ENCODE measurements at regions not wholly inside any gene's neighbourhood (a gene's known extent, or its start where the extent isn't known, plus 50 kb on each side); places are given as distances from the start of the nearest gene placed in this dataset.
A peak's percentile ranks its signal among the peaks of the same experiment; 100 is the strongest.

DNA sequence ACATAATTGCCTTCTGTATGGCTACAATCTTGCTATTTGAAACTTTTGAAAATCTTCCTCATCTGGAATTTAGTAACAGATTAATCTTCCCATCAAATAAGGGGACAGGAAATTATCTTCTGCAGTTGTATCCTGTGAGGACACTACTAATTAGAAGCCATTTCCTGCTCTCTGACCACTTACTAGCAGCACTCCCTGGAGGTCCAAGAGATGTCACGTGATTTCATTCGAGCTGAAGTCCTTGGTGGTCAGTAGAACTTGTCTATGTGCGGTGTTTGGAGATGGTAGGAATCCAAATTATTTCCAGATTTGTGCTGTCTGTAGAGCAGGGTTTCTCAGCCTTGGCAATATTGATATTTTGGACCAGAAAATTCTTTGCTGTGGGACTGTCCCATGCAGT, 202.5 kb downstream of the TFAP2B start:
- H2BK120ac ChIP-seq (ENCODE audit: insufficient read depth, low read length, poor library complexity): no peak overlapping the region
- WGBS (ENCODE audit: extremely low coverage, insufficient coverage, insufficient read length): no CpG with 5 or more reads among the region's 3 CpGs
- no peak overlapping the region for H3K4me3 ChIP-seq (ENCODE audit: low read depth, low read length)
- no peaks in the 10 kb centered on the region for H3K27me3 ChIP-seq (ENCODE audit: insufficient read depth, low read length)
- no peak overlapping the region for H3K14ac ChIP-seq (ENCODE audit: low read length)
- H3K79me1 ChIP-seq (ENCODE audit: low read length): no peaks in the 10 kb centered on the region
- DNase-seq: no peak
- H2AFZ ChIP-seq (ENCODE audit: insufficient read depth, low read length, poor library complexity): no peak overlapping the region
- H4K91ac ChIP-seq (ENCODE audit: low read depth, low read length): no peak overlapping the region
- H3K27ac ChIP-seq (ENCODE audit: low read depth, low read length): no peak overlapping the region
- no peak overlapping the region for H3K4me2 ChIP-seq (ENCODE audit: low read length)
- H3K4me1 ChIP-seq (ENCODE audit: control insufficient read depth in 1 of 2, insufficient read depth in 2 of 2, low read length in 2 of 2): no peaks in the 10 kb centered on the region
- no peak overlapping the region for H2BK5ac ChIP-seq (ENCODE audit: low read depth, low read length, poor library complexity)
- H3K79me2 ChIP-seq (ENCODE audit: control insufficient read depth, insufficient read depth, low read length, poor library complexity): no peaks in the 10 kb centered on the region
- no peak overlapping the region for H3K23ac ChIP-seq (ENCODE audit: low read length)
- H2BK12ac ChIP-seq (ENCODE audit: low read length): no peak overlapping the region
- no peak overlapping the region for H4K12ac ChIP-seq (ENCODE audit: low read depth, low read length)
- H4K8ac ChIP-seq (ENCODE audit: low read depth, low read length): no peak overlapping the region
- no peak overlapping the region for H3K18ac ChIP-seq (ENCODE audit: low read length)
- no peak overlapping the region for H3K4ac ChIP-seq (ENCODE audit: low read depth, low read length)
- H3K36me3 ChIP-seq (ENCODE audit: control insufficient read depth in 1 of 2, insufficient read depth in 2 of 2, low read length in 2 of 2): no peaks in the 10 kb centered on the region
- H2AK5ac ChIP-seq (ENCODE audit: low read length): no peak overlapping the region
- no peak overlapping the region for H3K9ac ChIP-seq (ENCODE audit: low read length)
- no peaks in the 10 kb centered on the region for H3K9me3 ChIP-seq (ENCODE audit: insufficient read depth, low read depth, low read length)

DNA sequence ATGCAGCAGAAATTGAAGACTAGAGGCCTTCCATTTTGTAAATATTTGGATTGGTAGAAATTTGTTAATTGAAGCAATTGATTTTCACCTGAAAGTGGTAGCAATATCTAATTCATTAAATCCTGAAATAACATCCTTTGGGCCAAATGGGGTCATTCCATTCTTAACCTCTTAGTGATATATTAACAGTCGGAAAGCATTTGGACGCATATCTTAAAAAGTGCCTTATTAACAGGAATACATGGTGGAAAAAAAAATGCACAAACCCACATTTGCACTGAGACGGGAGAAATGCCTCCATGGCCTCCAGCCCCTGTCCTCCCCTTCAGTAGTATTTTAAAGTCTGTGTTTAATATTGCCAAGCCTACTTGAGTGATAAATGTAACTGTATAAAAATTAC, 205.5 kb downstream of the TFAP2B start:
- Histone ChIP-seq H3K79me2 (ENCODE audit: control insufficient read depth, insufficient read depth, low read length, poor library complexity) (no peaks in the 10 kb centered on the region), H3K14ac (ENCODE audit: low read length) (no peak overlapping the region), H3K9me3 (ENCODE audit: insufficient read depth, low read depth, low read length) (no peaks in the 10 kb centered on the region), H3K23ac (ENCODE audit: low read length) (no peak overlapping the region), H2BK12ac (ENCODE audit: low read length) (no peak overlapping the region), H3K4me1 (ENCODE audit: control insufficient read depth in 1 of 2, insufficient read depth in 2 of 2, low read length in 2 of 2) (no peaks in the 10 kb centered on the region), H3K4me3 (ENCODE audit: low read depth, low read length) (no peak overlapping the region), H3K27me3 (ENCODE audit: insufficient read depth, low read length) (no peaks in the 10 kb centered on the region), H2AFZ (ENCODE audit: insufficient read depth, low read length, poor library complexity) (no peak overlapping the region), H3K79me1 (ENCODE audit: low read length) (no peaks in the 10 kb centered on the region), H3K4me2 (ENCODE audit: low read length) (no peak overlapping the region), H4K8ac (ENCODE audit: low read depth, low read length) (no peak overlapping the region), H2AK5ac (ENCODE audit: low read length) (no peak overlapping the region), H3K36me3 (ENCODE audit: control insufficient read depth in 1 of 2, insufficient read depth in 2 of 2, low read length in 2 of 2) (no peaks in the 10 kb centered on the region), H4K91ac (ENCODE audit: low read depth, low read length) (no peak overlapping the region), H3K18ac (ENCODE audit: low read length) (no peak overlapping the region), H2BK120ac (ENCODE audit: insufficient read depth, low read length, poor library complexity) (no peak overlapping the region), H3K27ac (ENCODE audit: low read depth, low read length) (no peak overlapping the region), H3K9ac (ENCODE audit: low read length) (no peak overlapping the region), H4K12ac (ENCODE audit: low read depth, low read length) (no peak overlapping the region), H3K4ac (ENCODE audit: low read depth, low read length) (no peak overlapping the region), H2BK5ac (ENCODE audit: low read depth, low read length, poor library complexity) (no peak overlapping the region)
- DNase-seq: no peak
- no CpG with 5 or more reads among the region's 3 CpGs for WGBS (ENCODE audit: extremely low coverage, insufficient coverage, insufficient read length)

DNA sequence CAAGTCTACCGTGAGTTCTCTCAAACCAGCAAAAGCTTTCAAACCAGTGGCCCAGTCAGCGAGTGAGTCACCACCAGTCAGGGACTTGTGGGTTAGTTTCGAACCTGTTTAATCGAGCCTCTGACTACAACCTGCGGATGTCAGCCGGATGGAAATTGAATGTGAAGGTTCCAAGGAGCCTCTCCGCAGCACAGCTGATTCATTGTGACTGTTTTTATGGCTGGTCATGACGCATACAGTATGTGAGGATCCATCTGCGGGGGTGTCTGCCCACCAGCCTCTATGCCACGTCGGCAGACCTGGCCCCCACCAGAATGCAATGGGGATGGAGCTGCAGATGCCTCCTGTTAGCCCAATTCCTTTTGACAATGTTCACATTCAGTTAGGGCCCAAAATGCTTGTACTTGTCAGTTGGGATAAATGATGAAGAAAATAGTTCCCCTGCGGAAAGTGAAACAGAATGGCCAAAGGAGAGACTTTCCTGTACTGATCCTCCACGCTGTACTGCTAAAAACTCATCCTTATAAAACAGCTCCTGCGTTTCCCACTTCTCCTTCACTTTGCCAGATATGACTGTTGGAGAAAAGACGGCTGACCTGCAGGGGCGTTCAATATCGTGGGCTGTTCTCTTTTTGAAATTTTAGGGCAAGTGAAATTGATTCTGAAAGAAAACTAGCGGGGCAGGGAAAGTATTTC, 206.6 kb downstream of the TFAP2B start:
- Histone ChIP-seq H3K79me2 (ENCODE audit: control insufficient read depth, insufficient read depth, low read length, poor library complexity) (no peaks in the 10 kb centered on the region), H2BK5ac (ENCODE audit: low read depth, low read length, poor library complexity) (no peak overlapping the region), H3K36me3 (ENCODE audit: control insufficient read depth in 1 of 2, insufficient read depth in 2 of 2, low read length in 2 of 2) (no peaks in the 10 kb centered on the region), H2AK5ac (ENCODE audit: low read length) (no peak overlapping the region), H3K9me3 (ENCODE audit: insufficient read depth, low read depth, low read length) (no peaks in the 10 kb centered on the region), H4K91ac (ENCODE audit: low read depth, low read length) (no peak overlapping the region), H3K18ac (ENCODE audit: low read length) (no peak overlapping the region), H4K12ac (ENCODE audit: low read depth, low read length) (no peak overlapping the region), H2BK120ac (ENCODE audit: insufficient read depth, low read length, poor library complexity) (no peak overlapping the region), H3K23ac (ENCODE audit: low read length) (no peak overlapping the region), H3K4me3 (ENCODE audit: low read depth, low read length) (no peak overlapping the region), H3K9ac (ENCODE audit: low read length) (no peak overlapping the region), H2AFZ (ENCODE audit: insufficient read depth, low read length, poor library complexity) (no peak overlapping the region), H3K4ac (ENCODE audit: low read depth, low read length) (no peak overlapping the region), H3K4me2 (ENCODE audit: low read length) (no peak overlapping the region), H3K79me1 (ENCODE audit: low read length) (no peaks in the 10 kb centered on the region), H4K8ac (ENCODE audit: low read depth, low read length) (no peak overlapping the region), H3K27me3 (ENCODE audit: insufficient read depth, low read length) (no peaks in the 10 kb centered on the region), H3K4me1 (ENCODE audit: control insufficient read depth in 1 of 2, insufficient read depth in 2 of 2, low read length in 2 of 2) (no peaks in the 10 kb centered on the region), H3K27ac (ENCODE audit: low read depth, low read length) (no peak overlapping the region), H3K14ac (ENCODE audit: low read length) (no peak overlapping the region), H2BK12ac (ENCODE audit: low read length) (no peak overlapping the region)
- no peak for DNase-seq
- whole genome bisulfite sequencing (ENCODE audit: extremely low coverage, insufficient coverage, insufficient read length): no CpG with 5 or more reads among the region's 18 CpGs

DNA sequence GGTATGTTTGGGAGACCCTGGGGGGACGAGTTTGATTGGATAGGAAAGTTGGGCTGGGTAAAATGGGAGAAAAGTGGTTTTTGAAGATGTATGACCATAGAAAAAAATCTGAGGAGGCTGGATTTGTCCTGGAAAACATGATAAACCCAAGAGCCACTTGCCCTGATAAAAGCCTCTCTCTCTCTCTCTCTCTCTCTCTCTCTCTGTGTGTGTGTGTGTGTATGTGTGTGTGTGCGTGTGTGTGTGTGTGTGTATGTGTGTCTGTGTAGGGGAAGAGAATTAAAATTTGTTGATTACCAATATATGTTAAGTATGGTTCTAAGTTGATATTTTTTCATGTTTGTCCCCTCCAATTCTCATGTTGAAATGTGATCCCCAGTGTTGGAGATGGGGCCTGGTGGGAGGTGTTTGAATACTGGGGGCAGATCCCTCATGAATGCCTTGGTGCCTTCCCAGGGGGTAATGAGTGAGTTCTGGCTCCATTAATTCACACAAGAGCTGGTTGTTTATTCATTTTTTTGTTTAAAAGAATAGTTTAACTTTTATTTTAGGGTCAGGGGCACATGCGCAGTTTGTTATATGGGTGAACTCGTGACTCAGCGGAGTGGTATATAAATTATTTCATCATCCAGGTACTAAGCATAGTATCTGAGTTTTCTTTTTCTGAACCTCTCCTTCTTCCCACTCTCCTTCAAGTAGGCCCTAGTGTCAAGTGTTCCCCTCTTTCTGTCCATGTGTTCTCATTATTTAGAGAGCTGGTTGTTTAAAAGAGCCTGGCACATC, 208.8 kb downstream of the TFAP2B start:
- Histone ChIP-seq H2BK120ac (ENCODE audit: insufficient read depth, low read length, poor library complexity) (no peak overlapping the region), H3K4ac (ENCODE audit: low read depth, low read length) (no peak overlapping the region), H3K23ac (ENCODE audit: low read length) (no peak overlapping the region), H3K79me2 (ENCODE audit: control insufficient read depth, insufficient read depth, low read length, poor library complexity) (no peaks in the 10 kb centered on the region), H3K4me3 (ENCODE audit: low read depth, low read length) (no peak overlapping the region), H2BK12ac (ENCODE audit: low read length) (no peak overlapping the region), H3K79me1 (ENCODE audit: low read length) (no peaks in the 10 kb centered on the region), H3K4me1 (ENCODE audit: control insufficient read depth in 1 of 2, insufficient read depth in 2 of 2, low read length in 2 of 2) (no peaks in the 10 kb centered on the region), H3K14ac (ENCODE audit: low read length) (no peak overlapping the region), H3K9ac (ENCODE audit: low read length) (no peak overlapping the region), H3K9me3 (ENCODE audit: insufficient read depth, low read depth, low read length) (no peaks in the 10 kb centered on the region), H2AK5ac (ENCODE audit: low read length) (no peak overlapping the region), H4K8ac (ENCODE audit: low read depth, low read length) (no peak overlapping the region), H4K91ac (ENCODE audit: low read depth, low read length) (no peak overlapping the region), H3K4me2 (ENCODE audit: low read length) (no peak overlapping the region), H3K36me3 (ENCODE audit: control insufficient read depth in 1 of 2, insufficient read depth in 2 of 2, low read length in 2 of 2) (no peaks in the 10 kb centered on the region), H3K27me3 (ENCODE audit: insufficient read depth, low read length) (no peaks in the 10 kb centered on the region), H3K18ac (ENCODE audit: low read length) (no peak overlapping the region), H2AFZ (ENCODE audit: insufficient read depth, low read length, poor library complexity) (no peak overlapping the region), H2BK5ac (ENCODE audit: low read depth, low read length, poor library complexity) (no peak overlapping the region), H3K27ac (ENCODE audit: low read depth, low read length) (no peak overlapping the region), H4K12ac (ENCODE audit: low read depth, low read length) (no peak overlapping the region)
- 100% methylated on average over 1 of the region's 5 CpGs for WGBS (ENCODE audit: extremely low coverage, insufficient coverage, insufficient read length)
- DNase-seq: peak in 1 of 2 donors; percentile 60

Data from trophoblast cell (in vitro differentiated cells and primary cell).